Mesenchymal stem cell (in vitro differentiated cells and primary cell): ENCODE measurements at regions not wholly inside any gene's neighbourhood (a gene's known extent, or its start where the extent isn't known, plus 50 kb on each side); places are given as distances from the start of the nearest gene placed in this dataset.

Experiments used
- DNase-seq: peaks from one replicate; pipeline ENCODE4 v3.0.0-alpha.2; 2013
- H2AFZ ChIP-seq: one replicate; pipeline ENCODE4 v1.6.1; 2013; ENCODE audit warnings: low read depth, mild to moderate bottlenecking, control low read depth, inconsistent platforms, low read length, moderate library complexity
- H2AK5ac ChIP-seq: 2 replicates; pipeline ENCODE4 v1.6.1; 2013; ENCODE audit warnings: low read length, moderate library complexity, mild to moderate bottlenecking, inconsistent platforms; ENCODE audit not compliant: severe bottlenecking
- H2BK120ac ChIP-seq: one replicate; pipeline ENCODE4 v1.6.1; 2013; ENCODE audit warnings: low read depth, mild to moderate bottlenecking, inconsistent platforms, low read length, moderate library complexity
- H2BK12ac ChIP-seq, 2 experiments: one replicate each; pipeline ENCODE4 v1.6.1; 2013; ENCODE audit warnings: inconsistent platforms in 2 of 2, low read length in 2 of 2, mild to moderate bottlenecking in 2 of 2, moderate library complexity in 2 of 2, control low read depth in 1 of 2
- H2BK15ac ChIP-seq: one replicate; pipeline ENCODE4 v1.6.1; 2013; ENCODE audit warnings: mild to moderate bottlenecking, low read depth, inconsistent platforms; ENCODE audit not compliant: poor library complexity, severe bottlenecking
- H2BK5ac ChIP-seq: 2 replicates; pipeline ENCODE4 v1.6.1; 2013; ENCODE audit warnings: low read depth, mild to moderate bottlenecking, low read length, control low read depth, inconsistent platforms; ENCODE audit not compliant: poor library complexity, severe bottlenecking
- H3K14ac ChIP-seq, 2 experiments: one replicate each; pipeline ENCODE4 v1.6.1; 2013; ENCODE audit warnings: inconsistent platforms in 2 of 2, low read length in 2 of 2, control low read depth in 1 of 2, mild to moderate bottlenecking in 1 of 2, moderate library complexity in 1 of 2
- H3K18ac ChIP-seq, 2 experiments: one replicate each; pipeline ENCODE4 v1.6.1; 2013; ENCODE audit warnings: inconsistent platforms in 2 of 2, low read length in 2 of 2, control low read depth in 1 of 2, low read depth in 1 of 2, mild to moderate bottlenecking in 1 of 2
- H3K23ac ChIP-seq, 2 experiments: one replicate each; pipeline ENCODE4 v1.6.1; 2013; ENCODE audit warnings: inconsistent platforms in 2 of 2, low read length in 2 of 2, mild to moderate bottlenecking in 2 of 2, moderate library complexity in 2 of 2, control low read depth in 1 of 2
- H3K27ac ChIP-seq: 2 replicates; pipeline ENCODE4 v1.5.1; 2013; ENCODE audit warnings: mild to moderate bottlenecking, moderate library complexity, low read length, control low read depth, inconsistent platforms; ENCODE audit not compliant: poor library complexity, severe bottlenecking
- H3K27me3 ChIP-seq, 2 experiments: 2 replicates each; pipeline versions ENCODE4 v1.6.1 to v1.7.0; 2013; ENCODE audit warnings: low read length in 2 of 2, mild to moderate bottlenecking in 2 of 2, moderate library complexity in 2 of 2, control low read depth in 1 of 2, inconsistent platforms in 1 of 2; ENCODE audit not compliant: control insufficient read depth in 1 of 2, insufficient read depth in 1 of 2
- H3K36me3 ChIP-seq, 2 experiments: 2 replicates each; pipeline versions ENCODE4 v1.6.1 to v1.7.0; 2013; ENCODE audit warnings: low read length in 2 of 2, control low read depth in 1 of 2, inconsistent platforms in 1 of 2, low read depth in 1 of 2, mild to moderate bottlenecking in 1 of 2; ENCODE audit not compliant: insufficient read depth in 2 of 2, control insufficient read depth in 1 of 2
- H3K4ac ChIP-seq, 2 experiments: one replicate each; pipeline ENCODE4 v1.6.1; 2013; ENCODE audit warnings: inconsistent platforms in 2 of 2, low read length in 2 of 2, mild to moderate bottlenecking in 2 of 2, moderate library complexity in 2 of 2, control low read depth in 1 of 2, low read depth in 1 of 2
- H3K4me1 ChIP-seq: 2 replicates; pipeline ENCODE4 v1.6.1; 2013; ENCODE audit warnings: low read depth, low read length, control low read depth; ENCODE audit not compliant: control insufficient read depth, insufficient read depth
- H3K4me2 ChIP-seq: 2 replicates; pipeline ENCODE4 v1.6.1; 2013; ENCODE audit warnings: low read length, mild to moderate bottlenecking, inconsistent platforms; ENCODE audit not compliant: poor library complexity, severe bottlenecking
- H3K4me3 ChIP-seq, 2 experiments: 2 replicates each; pipeline versions ENCODE4 v1.5.1 to v1.7.0; 2013; ENCODE audit warnings: low read length in 2 of 2, mild to moderate bottlenecking in 2 of 2, control low read depth in 1 of 2, low read depth in 1 of 2; ENCODE audit not compliant: insufficient read depth in 1 of 2
- H3K79me1 ChIP-seq: replicated peaks from 2 replicates; pipeline ENCODE4 v1.6.1; 2013; ENCODE audit warnings: mild to moderate bottlenecking, control low read depth, low read length, inconsistent platforms; ENCODE audit not compliant: poor library complexity, severe bottlenecking
- H3K9ac ChIP-seq: 2 replicates; pipeline ENCODE4 v1.7.0; 2013; ENCODE audit warnings: mild to moderate bottlenecking, low read length, moderate library complexity
- H3K9me3 ChIP-seq: 2 replicates; pipeline ENCODE4 v1.7.0; 2013; ENCODE audit warnings: mild to moderate bottlenecking, low read length; ENCODE audit not compliant: control insufficient read depth
- H4K8ac ChIP-seq: one replicate; pipeline ENCODE4 v1.6.1; 2013; ENCODE audit warnings: inconsistent platforms, mild to moderate bottlenecking, low read length, moderate library complexity
- H4K91ac ChIP-seq: one replicate; pipeline ENCODE4 v1.6.1; 2013; ENCODE audit warnings: mild to moderate bottlenecking, low read length, inconsistent platforms
- WGBS: methylation state at CpG from one replicate; pipeline ENCODE4 v1.1.7; 2013; ENCODE audit warnings: mixed read lengths; 5-methylcytosine and 5-hydroxymethylcytosine counted together

DNA sequence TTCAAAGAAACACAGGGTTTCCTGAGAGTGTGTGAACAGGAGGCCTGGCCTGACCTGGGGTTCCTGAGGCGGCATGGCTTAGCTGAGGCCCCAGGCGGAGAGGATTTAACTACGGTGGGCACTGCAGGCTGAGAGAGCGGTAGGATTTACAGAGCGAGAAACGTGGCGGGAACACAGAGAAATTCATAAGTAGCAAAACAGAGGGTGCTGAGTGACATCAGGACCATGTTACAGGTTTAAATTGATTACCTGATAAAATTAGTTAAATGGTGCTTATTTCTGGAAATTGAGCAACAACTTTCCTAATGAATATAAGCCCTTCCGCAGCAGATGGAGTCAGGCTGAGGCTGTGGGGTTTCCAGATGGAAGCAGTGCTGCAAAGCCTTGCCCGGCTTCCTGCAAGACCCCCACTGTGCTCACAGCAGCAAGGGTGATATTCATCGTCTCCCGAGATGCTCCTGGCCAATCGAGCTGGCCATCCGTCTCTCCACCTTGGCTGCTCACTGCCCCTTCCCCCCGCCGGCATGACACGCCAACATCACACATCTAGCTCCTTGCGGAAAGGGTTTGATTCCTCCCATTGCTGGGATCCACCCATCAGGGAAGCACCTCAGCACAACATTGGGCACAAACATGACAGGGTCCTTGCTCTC is 69.4 kb upstream of the MORC3 start:
- no peak for DNase-seq
- H3K14ac ChIP-seq, result no peak overlapping the region
- H2AK5ac ChIP-seq, result peak overlapping the region; percentile 37
- no peak overlapping the region for H2BK5ac ChIP-seq
- H3K4ac ChIP-seq, result no peak overlapping the region
- H3K27ac ChIP-seq, result no peak overlapping the region
- 90% methylated on average over 17 of the region's 17 CpGs for WGBS
- no peak overlapping the region for H2BK12ac ChIP-seq
- H4K91ac ChIP-seq, result no peak overlapping the region
- no peak overlapping the region for H3K23ac ChIP-seq
- H3K27me3 ChIP-seq, result no peaks in the 10 kb centered on the region
- H3K4me1 ChIP-seq, result peaks cover 14% of the 10 kb centered on the region
- no peak overlapping the region for H3K18ac ChIP-seq
- no peak overlapping the region for H3K9ac ChIP-seq
- no peak overlapping the region for H3K4me2 ChIP-seq
- H2BK15ac ChIP-seq, result no peak overlapping the region
- no peak overlapping the region for H4K8ac ChIP-seq
- no peaks in the 10 kb centered on the region for H3K9me3 ChIP-seq
- no peak overlapping the region for H3K4me3 ChIP-seq
- H2AFZ ChIP-seq, result no peak overlapping the region
- no peak overlapping the region for H2BK120ac ChIP-seq
- H3K79me1 ChIP-seq, result peaks cover 2% of the 10 kb centered on the region
- peaks cover 34 to 83% of the 10 kb centered on the region in 2 experiments for H3K36me3 ChIP-seq

DNA sequence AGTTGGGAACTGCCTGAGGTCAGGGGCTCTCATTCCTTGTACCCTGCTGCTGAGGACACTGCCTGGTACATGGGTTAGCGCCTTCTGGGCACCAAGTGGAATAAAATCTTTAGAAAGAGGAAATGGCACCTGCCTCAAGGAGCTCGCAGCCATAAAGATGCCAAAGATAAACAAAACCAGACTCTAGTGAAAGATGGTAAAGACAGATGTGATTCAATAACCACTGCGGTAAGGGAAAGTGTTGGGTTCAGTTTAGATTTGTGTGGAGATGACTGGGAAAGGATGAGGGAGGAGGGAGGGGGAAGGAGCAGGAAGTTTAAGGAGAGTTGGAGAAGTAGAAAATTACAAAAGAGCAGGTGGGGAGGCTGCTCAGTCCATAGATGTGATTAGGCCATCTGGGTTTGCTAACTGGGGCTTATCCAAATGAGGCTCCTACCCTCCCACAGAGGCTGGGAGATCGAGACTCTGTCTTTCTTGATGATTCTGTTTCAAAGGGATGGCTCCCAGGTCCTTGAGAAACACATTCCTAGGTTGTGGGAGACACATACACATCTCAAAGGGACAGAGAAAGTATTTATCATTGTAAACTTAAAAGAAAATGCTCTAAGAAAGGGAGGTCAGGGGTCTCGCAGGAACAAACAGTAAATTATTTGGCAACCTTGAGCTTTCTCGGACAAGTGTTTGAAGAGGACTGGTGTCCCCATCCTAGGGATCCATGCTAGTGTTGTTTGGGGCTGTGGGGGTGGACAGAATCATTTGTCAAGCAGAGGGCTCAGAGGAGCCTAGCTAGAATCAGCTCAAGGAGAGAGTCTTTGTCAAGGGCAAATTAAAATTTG is 65.7 kb upstream of the MORC3 start:
- Histone ChIP-seq H2BK5ac (no peak overlapping the region), H3K27ac (no peak overlapping the region), H3K9ac (no peak overlapping the region), H2BK12ac (no peak overlapping the region), H3K27me3 (no peaks in the 10 kb centered on the region), H2AFZ (no peak overlapping the region), H3K79me1 (peaks cover 2% of the 10 kb centered on the region), H3K4me3 (no peak overlapping the region), H2BK120ac (no peak overlapping the region), H3K14ac (no peak overlapping the region), H2BK15ac (no peak overlapping the region), H4K91ac (no peak overlapping the region), H3K4ac (no peak overlapping the region), H3K9me3 (no peaks in the 10 kb centered on the region), H3K4me2 (no peak overlapping the region), H4K8ac (no peak overlapping the region), H3K4me1 (peaks cover 4% of the 10 kb centered on the region), H3K23ac (no peak overlapping the region), H2AK5ac (no peak overlapping the region), H3K36me3 (peaks cover 30 to 79% of the 10 kb centered on the region in 2 experiments), H3K18ac (no peak overlapping the region)
- WGBS, result 59% methylated on average over 5 of the region's 6 CpGs
- peak; percentile 20 for DNase-seq

DNA sequence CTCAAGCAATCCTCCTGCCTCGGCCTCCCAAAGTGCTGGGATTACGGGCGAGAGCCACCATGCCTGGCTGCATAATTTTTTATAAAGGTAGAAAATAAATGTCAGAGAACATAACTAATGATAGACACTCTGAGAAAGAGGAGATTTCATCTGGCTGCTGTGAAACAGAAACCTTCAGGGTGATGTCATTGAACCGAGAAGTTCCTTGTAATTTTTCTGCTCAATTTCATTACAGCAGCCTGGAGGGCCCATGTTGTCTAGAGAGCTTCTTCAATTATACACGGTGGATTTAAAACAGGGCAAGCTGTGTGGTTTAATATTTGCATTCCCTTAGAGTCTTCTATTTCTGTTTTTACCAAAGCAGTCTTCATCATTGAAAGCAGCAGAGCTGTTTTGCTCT is 64.3 kb upstream of the MORC3 start:
- Histone ChIP-seq H2AFZ (no peak overlapping the region), H3K79me1 (no peaks in the 10 kb centered on the region), H3K18ac (no peak overlapping the region), H3K27me3 (no peaks in the 10 kb centered on the region), H2BK5ac (no peak overlapping the region), H3K4me1 (peaks cover 5% of the 10 kb centered on the region), H4K8ac (no peak overlapping the region), H2BK12ac (no peak overlapping the region), H2AK5ac (no peak overlapping the region), H3K9ac (no peak overlapping the region), H3K4ac (no peak overlapping the region), H3K36me3 (peaks cover 21 to 66% of the 10 kb centered on the region in 2 experiments), H3K4me2 (no peak overlapping the region), H2BK120ac (no peak overlapping the region), H3K9me3 (no peaks in the 10 kb centered on the region), H2BK15ac (no peak overlapping the region), H3K4me3 (no peak overlapping the region), H3K14ac (no peak overlapping the region), H3K27ac (no peak overlapping the region), H3K23ac (no peak overlapping the region), H4K91ac (no peak overlapping the region)
- no peak for DNase-seq
- WGBS, result 100% methylated on average over 2 of the region's 5 CpGs

DNA sequence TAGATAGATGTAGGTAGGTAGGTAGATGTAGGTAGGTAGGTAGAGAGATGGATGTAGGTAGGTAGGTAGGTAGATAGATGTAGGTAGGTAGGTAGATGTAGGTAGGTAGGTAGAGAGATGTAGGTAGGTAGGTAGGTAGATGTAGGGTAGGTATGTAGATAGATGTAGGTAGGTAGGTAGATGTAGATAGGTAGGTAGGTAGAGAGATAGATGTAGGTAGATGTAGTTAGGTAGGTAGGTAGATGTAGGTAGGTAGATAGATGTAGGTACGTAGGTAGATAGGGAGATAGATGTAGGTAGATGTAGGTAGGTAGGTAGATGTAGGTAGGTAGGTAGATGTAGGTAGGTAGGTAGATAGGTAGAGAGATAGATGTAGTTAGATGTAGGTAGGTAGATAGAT is 62.3 kb upstream of the MORC3 start:
- H2BK120ac ChIP-seq, result no peak overlapping the region
- H3K4me1 ChIP-seq, result peaks cover 6% of the 10 kb centered on the region
- no peak overlapping the region for H2BK12ac ChIP-seq
- no peak overlapping the region for H3K4ac ChIP-seq
- H4K8ac ChIP-seq, result no peak overlapping the region
- H3K4me2 ChIP-seq, result no peak overlapping the region
- no peak overlapping the region for H3K18ac ChIP-seq
- H2AFZ ChIP-seq, result no peak overlapping the region
- no peak overlapping the region for H3K14ac ChIP-seq
- H3K9me3 ChIP-seq, result no peaks in the 10 kb centered on the region
- no peaks in the 10 kb centered on the region for H3K79me1 ChIP-seq
- no peak overlapping the region for H3K27ac ChIP-seq
- no peak overlapping the region for H3K23ac ChIP-seq
- H3K27me3 ChIP-seq, result no peaks in the 10 kb centered on the region
- no peak overlapping the region for H3K9ac ChIP-seq
- no peak overlapping the region for H2BK15ac ChIP-seq
- DNase-seq, result no peak
- no peak overlapping the region for H2AK5ac ChIP-seq
- H4K91ac ChIP-seq, result no peak overlapping the region
- H3K36me3 ChIP-seq, result peaks cover 24 to 59% of the 10 kb centered on the region in 2 experiments
- no peak overlapping the region for H3K4me3 ChIP-seq
- no peak overlapping the region for H2BK5ac ChIP-seq
- WGBS, result 100% methylated on average over 1 of the region's 1 CpG
